Effector CD8-positive, alpha-beta T cell (primary cell): ENCODE measurements at regions not wholly inside any gene's neighbourhood (a gene's known extent, or its start where the extent isn't known, plus 50 kb on each side); places are given as distances from the start of the nearest gene placed in this dataset.
"Not testable (repeated sequence)": the region's sequence is repeated elsewhere in the genome, so short reads cannot be mapped to it uniquely, and the experiment has no call there.

Experiments
- DNase-seq: peaks from one replicate; lab custom pipeline; 2025; lab: John Stamatoyannopoulos, UW

DNA sequence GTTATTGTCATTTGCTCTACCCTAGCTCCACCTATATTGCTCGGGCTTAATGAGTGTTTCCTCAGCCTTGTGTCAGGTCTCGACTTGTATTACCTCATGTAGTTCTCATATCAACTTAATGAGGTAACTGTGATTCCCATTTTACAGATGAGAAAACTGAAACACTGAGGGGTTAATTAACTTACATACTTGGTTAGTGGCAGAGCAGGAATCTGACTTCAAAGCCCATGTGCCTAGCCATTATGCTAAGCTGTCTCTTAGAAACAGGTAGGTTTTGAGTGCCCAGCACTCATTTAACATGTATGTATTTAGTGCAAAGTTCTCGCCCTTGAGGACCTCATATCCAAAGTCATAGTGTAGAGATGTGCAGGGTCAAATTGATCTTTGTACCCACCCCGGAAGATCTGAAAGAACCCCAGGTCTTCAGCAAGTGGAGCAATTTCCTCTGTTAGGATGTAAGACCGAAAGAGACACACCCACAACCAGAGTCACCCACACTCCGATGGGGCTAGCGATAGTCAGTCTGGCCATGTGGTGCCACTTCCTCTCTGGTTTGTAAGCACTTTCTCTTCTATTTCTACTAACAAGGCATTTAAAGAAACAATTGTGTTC is 121.0 kb upstream of the SLC39A10 start:
- no peak for DNase-seq

DNA sequence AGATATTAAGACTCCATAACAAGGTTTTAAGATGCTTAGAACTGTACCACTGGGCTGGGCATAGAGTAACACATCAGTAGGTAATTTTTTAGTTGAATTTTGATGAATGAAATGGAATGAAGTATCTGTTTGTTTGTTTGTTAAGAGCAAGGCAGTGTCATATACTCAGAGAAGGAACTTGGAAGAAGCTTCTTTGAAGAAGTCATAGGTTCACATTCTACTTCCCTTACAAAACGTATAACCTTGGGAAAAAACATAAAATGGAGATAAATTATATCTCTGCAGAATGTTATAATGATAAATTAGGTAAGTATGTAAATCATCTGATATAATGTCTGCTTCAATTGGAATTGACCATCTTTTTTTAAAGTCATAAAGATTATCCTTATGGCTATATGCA is 122.1 kb upstream of the SLC39A10 start:
- no peak for DNase-seq

DNA sequence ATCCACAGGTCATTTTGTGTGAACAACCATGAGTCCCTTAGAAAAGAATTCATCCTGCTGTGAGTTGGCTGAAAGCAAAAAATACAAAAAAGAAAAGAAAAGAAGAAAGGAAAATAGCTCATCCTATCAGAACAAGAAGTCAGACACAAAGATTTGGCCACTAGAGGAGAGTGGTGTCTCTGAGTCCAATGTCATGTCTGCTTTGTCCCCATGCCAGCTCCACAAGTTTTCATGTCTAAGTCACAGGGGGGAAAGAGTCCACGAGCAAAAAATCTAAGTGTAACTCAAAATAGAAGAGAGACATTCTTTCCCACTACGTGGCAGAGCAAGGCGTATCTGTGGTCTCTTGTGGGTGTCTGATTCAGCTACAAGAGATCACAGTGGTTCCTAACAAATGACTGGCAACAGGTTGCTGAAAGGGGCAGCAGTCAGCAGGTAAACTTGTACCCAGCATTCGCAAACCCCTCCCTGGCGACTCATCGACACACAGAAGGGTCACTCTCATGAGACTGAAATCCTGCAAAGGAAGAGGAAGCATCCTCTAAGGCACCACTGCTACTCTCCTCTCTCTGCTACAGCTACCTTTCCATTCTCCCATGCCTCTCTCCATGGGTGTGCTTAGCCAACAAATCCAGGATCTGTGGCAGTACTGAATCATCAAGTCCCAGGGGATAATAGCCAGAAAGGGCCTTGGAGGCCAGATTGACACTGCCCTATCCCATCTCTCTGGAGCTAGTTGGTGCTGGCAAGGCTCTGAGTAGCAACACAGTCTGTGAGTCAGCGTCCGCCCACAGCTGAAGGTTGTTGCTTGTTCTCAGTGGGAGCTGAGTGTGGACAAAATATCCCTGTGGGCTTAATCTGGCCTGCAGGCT is 123.0 kb upstream of the SLC39A10 start:
- DNase-seq, result no peak

DNA sequence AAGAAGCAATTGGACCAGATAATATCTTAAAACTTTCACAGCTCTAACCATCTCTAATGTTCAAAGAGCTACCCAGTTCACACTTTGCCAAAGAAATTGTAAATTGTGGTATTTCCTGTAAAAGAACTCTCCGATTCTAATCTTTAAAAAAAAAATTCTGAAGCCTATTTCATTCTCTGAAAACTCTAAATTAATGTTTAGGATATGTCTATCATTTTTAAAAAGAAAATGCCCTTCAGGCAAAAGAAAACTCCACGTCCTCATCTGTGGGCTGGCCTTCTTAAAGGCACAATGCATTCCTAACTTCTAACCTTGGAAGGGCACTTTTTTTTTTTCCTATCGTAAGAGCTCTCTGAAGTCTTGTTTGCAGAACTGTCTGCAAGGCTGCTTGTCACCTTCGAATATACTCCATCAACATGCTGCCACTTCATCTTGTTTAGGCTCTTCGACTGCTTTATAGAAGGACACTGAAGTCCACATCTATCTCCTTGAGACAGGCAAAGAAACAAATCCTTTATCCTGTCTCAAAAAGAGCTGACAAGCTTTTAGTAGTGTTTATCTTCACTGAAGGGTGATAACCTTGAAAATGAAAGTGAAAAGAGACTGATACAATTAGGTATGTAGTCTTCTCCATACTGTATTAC is 124.3 kb upstream of the SLC39A10 start:
- DNase-seq, result no peak

DNA sequence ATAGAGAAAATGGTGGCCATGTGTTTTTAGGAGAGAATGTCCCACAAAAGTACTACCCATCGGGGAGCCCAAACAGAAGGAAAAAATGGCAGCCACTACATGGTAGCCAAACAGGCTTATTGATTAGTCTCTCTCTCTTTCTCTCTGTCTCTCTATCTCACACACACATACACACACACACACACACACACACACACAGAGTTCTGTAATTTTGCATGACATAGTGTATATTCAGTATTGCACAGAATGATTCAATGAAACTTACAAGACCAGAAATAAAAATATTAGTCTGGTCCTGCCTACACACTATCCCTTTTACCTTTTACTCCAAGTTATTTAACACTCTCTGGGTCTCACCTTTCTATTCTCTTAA is 124.8 kb upstream of the SLC39A10 start:
- no peak for DNase-seq

DNA sequence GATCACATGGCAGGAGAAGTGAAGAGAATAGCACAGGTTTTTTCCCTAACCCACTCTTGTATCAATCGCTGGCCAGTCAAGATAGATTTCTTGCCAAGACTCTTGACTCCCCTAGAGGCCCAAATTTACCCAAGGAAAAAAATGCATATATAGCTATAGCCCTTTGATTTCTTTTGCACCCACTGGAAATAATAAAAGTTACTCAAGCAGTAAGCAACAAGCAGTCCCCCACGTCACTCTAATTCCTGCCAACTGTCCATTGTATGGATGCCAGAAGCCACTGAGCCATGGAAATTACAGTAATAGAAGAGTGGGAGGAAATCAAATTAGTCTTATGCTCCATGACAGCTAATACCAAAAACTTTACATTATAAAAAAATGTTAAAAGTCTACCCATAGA is 125.3 kb upstream of the SLC39A10 start:
- no peak for DNase-seq

DNA sequence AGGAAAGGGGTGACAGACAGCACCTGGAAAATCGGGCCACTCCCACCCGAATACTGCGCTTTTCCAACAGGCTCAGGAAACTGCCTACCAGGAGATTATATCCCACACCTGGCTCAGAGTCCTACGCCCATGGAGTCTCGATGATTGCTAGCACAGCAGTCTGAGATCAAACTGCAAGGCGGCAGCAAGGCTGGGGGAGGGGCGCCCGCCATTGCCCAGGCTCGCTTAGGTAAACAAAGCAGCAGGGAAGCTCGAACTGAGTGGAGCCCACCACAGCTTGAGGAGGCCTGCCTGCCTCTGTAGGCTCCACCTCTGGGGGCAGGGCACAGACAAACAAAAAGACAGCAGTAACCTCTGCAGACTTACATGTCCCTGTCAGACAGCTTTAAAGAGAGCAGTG is 133.8 kb upstream of the SLC39A10 start:
- DNase-seq, result not testable (repeated sequence)

DNA sequence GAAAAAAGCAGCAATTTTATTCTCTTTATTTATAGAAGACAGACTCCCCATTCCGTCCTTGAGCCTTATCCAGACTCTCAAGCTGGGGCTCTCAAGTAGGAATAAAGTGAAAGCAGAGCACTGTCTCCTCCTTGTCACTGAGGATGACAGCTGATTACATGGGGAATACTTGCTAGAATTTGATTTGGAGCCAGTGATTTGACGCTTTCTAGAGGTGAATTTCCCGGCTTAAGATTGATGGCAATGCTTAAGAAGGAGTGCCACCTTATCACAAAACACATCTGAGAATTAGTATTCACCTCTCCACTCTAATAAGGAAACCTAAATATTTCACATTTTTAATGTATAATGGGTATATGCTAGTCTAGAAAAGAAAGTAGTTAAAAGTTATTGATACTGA is 135.4 kb upstream of the SLC39A10 start:
- DNase-seq, result no peak

DNA sequence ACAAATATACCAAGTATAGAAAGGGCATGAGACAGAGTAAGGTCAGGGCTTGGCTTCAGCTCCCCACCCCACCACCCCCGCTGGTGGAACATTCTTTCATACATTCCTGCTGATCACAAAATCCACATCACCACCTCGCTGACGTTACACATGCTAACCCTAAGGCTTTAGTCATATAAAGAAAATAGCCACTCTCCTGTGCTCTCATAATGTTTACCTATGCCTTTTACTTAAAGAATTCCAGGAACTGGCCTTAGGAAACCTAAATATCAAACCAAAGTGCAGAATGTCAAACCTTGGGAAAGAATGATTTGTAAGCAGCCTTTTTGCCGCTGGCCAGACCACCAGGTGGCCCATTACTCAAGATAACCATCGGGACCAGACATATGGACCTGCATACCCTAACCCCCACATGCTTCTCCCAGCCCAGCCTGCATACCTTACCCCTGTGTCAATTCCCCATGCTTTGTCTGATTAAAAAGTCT is 136.3 kb upstream of the SLC39A10 start:
- no peak for DNase-seq

DNA sequence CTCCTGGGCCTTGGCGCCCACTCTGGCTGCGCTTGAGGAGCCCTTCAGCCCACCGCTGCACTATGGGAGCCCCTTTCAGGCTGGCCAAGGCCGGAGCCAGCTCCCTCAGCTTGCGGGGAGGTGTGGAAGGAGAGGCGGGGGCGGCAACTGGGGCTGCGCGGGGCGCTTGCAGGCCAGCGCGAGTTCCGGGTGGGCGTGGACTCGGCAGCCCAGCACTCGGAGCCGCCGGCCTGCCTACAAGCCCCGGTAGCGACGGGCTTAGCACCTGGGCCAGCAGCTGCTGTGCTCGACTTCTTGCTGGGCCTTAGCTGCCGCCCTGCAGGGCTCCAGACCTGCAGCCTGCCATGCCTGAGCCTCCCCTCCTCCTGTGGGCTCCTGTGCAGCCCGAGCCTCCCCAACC is 141.5 kb upstream of the SLC39A10 start:
- DNase-seq, result no peak

DNA sequence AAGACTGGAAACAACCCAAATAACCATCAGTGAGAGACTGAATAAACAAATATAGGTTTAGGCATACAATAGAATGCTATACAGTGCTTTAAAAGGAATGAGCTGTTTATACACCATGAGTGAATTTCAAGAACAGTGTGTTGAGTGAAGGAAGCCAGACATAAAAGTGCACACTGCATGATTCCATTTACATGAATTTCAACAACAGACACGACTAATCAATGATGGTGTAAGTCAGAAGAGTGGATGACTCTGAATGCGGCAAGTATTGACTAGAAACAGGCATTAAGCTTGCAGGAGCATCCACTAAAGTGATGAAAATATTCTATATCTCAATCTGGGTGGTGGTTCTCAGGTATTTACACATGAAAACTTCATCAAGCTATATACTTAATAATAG is 142.7 kb upstream of the SLC39A10 start:
- no peak for DNase-seq

DNA sequence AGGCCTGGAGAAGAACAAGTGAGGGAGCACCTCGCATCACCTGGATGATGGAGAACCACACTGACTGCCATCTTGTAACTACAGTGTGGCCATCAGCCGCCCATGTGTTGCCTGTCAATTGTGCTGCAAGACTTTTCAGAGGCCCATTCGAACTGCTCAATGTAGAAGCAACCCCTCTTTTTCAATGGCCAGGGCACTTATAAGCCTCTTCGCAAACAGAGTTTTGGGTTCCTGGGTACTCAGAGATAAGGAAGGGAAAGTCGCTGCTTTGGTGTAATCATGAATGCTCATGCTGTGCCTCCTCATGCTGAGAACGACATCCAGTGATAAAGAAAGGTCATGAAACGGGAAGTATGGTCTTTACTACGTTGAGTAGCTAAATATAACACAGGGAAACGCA is 143.9 kb upstream of the SLC39A10 start:
- no peak for DNase-seq

DNA sequence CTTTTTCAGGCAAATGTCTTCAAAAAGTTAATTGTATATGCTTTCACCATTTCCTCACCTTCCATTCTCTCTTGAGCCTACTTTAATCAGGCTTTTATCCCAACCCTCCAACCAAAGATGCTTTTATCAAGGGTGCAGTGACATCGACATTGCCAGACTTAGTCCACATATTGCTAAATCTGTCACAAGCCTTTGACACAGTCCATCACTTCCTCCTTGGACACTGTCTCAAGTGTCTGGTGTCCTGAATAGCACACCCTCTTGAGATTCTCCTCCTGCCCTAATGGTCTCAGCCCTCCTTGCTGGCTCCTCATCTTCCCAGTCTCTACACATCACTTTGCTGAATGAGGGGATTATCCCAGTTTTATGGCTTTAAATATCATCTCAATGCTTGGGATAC is 147.5 kb upstream of the SLC39A10 start:
- no peak for DNase-seq

DNA sequence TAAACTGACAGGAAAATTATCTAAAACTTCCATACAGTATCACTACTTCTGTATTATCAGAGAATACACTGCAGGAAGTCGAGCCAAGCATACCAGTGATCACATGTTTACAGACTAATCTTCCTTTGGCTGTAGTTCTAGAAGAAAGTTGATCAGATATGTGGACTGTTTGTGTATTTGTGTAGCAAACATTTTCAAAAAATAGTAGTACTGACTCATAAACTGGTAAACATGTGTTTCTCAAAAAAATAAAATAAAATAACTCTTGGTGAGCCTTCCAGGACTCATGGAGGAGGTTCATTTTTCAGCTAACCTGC is 148.9 kb upstream of the SLC39A10 start:
- DNase-seq, result no peak

DNA sequence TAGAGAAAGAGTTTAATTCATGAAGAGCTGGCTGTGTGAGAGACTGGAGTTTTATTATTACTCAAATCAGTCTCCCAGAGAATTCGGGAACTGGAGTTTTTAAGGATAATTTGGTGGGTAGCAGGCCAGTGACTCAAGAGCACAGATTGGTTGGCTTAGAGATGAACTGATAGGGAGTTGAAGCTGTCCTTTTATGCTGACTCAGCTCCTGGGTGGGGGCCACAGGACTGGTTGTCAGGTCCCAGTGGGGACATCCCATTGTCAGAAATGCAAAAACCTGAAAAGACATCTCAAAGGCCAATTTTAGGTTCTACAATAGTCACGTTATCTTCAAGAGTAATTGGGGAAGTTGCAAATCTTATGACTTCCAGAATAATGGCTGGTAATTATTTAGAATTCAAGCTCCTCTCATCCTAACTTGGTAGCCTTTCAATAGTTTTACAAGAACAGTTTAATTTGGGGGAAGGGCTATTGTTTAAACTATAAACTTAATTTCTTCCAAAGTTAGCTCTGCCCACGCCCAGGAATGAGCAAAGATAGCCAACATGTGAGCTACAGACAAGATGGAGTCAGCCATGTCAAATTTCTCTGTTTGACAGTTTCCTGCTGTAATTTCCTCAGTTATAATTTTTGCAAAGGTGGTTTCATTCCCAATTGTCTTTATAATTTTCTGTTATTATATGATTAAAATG is 149.4 kb upstream of the SLC39A10 start:
- DNase-seq, result no peak

DNA sequence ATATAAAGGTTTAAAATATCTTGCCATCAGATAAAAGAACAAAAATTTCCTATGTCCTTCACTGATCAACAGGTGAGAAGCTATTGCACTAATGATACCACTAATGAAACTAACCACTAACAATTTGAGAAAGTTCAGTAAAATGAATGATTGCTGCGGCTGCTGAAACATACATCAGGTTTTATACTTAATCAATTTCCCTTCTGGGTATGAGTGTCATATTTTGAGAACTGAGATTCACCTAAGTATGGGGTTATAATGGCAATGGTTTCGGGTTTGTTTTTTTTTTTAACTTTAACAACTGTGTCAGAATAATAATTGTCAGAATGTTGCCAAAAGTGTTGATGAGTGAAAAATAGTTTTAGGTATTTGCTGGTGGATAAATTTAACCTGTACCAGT is 151.3 kb upstream of the SLC39A10 start:
- no peak for DNase-seq

DNA sequence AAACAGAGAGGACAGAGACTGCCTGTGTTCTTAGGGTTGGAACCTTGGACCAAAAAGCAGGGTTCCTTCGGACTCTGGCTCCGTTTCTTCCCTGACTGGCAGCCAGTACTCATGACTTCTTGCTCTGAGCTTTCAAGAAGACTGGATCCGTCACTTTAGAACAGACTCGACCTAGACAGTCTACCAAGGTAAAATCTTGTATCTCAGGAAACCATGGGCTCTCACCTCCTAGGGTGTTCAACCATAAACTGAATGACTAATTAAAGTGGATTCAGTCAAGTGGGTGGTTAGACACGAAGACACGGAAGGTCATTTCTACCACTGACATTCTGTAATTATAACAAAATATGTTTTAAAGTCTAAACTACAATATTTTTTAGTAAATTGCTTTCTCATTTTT is 153.8 kb upstream of the SLC39A10 start:
- DNase-seq, result no peak

DNA sequence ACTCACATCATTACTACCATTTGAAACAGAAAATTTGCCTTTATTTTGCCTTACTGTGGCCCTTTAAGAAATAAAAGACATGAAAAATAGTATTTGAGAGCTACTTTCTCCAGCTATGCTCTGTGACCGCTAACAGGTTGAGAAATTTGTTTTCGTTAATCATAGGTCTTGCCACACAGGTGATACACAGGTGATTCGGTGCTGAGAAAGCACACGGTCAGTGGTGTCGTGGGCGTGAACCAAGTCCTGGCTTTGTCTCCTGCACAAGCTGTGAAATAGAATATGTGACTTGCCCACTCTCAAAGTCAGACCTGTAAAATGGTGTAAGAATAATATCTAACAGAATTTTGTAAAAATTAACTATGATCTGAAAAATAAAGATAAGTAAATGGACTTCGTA is 155.3 kb upstream of the SLC39A10 start:
- DNase-seq, result no peak

DNA sequence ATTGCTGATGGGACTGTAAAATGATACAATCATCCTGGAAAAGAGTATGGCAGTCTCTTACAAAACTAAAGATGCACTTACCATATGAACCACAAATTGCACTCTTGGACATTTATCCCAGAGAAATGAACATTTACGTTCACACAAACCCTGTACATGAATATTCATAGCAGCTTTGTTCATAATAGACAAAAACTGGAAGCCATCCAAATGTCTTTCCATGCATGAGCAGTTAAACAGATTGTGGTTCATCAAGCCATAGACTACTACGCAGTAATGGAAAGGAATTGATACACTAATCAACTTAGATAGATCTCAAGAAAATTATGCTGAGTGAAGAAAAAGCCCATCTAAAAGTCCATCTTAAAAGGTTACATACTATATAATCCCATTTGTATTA is 156.1 kb upstream of the SLC39A10 start:
- DNase-seq, result no peak

DNA sequence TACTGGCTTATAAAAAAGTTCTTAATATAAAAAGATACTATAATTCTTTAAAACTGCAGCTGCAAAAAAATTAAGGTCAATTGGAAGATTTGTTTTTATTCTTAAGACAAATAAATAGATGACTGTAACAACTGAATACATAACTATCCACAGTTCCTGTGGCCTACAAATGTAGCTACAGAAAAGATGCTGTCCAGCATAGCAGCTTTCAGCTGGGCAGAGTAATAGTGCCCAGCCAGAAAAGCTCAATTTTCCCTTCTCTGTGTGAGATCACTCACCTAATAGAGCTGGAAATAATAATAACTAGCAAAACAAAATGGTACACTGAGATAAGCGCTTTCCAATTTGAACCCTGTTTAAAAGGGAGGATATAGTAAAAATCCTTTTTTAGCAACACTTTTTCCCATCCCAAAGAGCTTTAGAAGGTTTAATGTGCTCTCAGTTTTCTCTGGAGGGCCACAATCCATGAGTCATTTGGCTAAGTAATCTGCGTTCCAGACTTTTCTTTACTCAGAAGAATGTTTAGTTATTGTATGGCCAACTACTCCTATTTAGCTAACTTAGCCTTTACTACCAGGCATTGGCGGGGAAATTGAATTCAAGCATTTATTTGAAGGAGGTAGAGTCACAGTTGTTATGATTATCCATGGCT is 158.1 kb upstream of the SLC39A10 start:
- DNase-seq, result no peak

DNA sequence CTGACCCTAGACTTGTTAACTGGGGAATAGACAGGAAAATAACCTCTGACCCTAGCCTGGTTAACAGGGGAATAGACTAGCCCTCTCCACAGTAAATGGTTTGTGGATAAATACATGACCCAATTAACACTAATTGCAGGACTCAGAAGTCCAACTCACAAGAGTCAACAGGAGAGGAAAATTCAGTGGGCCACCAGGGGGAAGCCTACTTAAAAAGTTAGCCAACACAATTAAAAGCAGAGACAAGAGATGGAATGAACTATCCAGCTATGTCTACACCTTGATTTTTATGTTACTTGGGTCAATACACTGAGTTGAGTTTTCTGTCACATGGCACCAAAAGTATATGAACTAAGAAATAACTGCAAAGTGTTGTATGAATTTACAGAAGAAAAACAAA is 158.8 kb upstream of the SLC39A10 start:
- peak; percentile 20 for DNase-seq

DNA sequence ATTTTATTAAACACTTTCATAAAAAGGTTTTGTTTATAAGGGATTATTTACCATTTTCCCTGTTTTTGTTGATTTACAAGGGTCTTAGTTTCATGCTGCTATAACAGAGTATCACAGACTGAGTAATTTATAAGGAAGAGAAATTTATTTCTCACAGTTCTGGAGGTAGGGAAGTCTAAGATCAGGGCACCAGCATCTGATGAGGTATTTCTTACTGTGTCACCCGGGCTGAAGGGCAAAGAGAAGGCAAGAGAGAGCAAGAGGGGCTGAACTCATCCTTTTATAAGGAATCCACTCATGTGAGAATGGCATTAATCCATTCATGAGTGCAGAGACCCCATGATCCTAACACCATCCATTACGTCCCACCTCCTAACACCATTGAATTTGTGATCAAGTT is 160.0 kb upstream of the SLC39A10 start:
- DNase-seq, result no peak
